ENCODE measurements at regions not wholly inside any gene's neighbourhood (a gene's known extent, or its start where the extent isn't known, plus 50 kb on each side); places are given as distances from the start of the nearest gene placed in this dataset.

DNA sequence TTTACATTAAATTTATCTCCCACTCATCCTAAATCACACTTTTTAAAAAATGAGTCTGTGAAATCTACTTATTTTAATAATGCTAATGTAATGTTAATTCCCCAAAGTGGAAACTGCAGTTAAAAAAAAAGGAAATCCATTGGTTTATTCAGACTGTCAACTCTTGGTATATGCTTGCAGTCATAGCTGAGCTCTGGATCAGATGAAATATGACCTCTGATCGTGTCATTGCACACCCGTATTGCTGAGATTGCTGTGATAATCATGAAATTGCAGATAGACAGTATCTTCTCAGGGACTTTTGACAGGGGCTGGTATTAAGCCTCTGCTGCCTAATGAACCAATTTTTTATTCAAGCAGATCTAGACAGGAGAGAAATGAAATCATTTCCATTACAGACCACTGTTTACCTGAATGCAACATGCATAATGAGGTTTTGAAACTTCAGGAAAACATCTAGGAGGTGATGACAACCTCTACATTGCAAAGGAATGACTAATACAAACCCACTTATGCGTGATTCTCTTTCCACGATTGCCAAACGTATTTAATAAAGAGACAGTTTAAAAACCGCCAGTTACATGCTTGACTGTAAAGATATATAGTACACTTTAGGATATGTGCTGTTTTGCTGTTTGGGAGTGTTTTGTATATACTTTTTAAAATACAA is 138.3 kb upstream of the PUDP start:
- no peaks in the 10 kb centered on the region for H3K27me3 ChIP-seq (ENCODE audit: insufficient read depth, low read length)
- H4K20me1 ChIP-seq (ENCODE audit: insufficient read depth, low read length), result no peaks in the 10 kb centered on the region
- no peak overlapping the region for H3K4me2 ChIP-seq (ENCODE audit: low read length)
- H3K36me3 ChIP-seq (ENCODE audit: insufficient read depth, low read length), result no peaks in the 10 kb centered on the region
- no peaks in the 10 kb centered on the region for H3K9me2 ChIP-seq (ENCODE audit: low read depth, low read length)
- H3K79me2 ChIP-seq (ENCODE audit: insufficient read depth, low read length), result no peaks in the 10 kb centered on the region
- H3K9ac ChIP-seq (ENCODE audit: low read length), result no peak overlapping the region
- H3K27ac ChIP-seq (ENCODE audit: low read depth, low read length, poor library complexity, severe bottlenecking), result no peak overlapping the region
- TF ChIP-seq EZH2 (IDR thresholded peaks at IDR 0.05; ENCODE audit: borderline replicate concordance, low read length) (no peak), CTCF (IDR thresholded peaks at IDR 0.05; ENCODE audit: low read length) (no peak)
- no peaks in the 10 kb centered on the region for H3K9me3 ChIP-seq (ENCODE audit: low read length)
- H3K4me1 ChIP-seq (ENCODE audit: insufficient read depth, low read length, severe bottlenecking), result no peaks in the 10 kb centered on the region
- H3K4me3 ChIP-seq (ENCODE audit: low read depth, low read length, poor library complexity, severe bottlenecking), result no peak overlapping the region
- no peaks in the 10 kb centered on the region for H3F3A ChIP-seq (ENCODE audit: insufficient read depth, low read length)
- H2AFZ ChIP-seq (ENCODE audit: low read length), result no peak overlapping the region

DNA sequence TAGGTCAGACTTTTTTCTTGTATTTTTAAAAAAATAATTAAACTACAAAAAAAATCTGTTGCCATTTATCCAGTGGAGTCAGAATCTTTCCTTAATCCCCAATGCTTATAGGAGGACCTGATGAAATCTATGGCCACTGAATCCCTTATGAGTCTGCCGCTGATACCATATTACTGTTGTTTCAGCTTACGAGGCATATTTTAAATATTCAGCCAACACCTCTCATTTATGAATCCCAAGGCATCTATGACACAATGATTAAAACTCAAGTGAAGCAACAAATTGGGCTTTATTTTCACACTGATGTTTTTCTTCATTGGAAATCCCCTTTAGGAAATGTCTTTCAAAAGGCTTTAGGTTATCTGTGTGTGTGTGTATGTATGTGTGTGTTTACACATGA is 137.8 kb upstream of the PUDP start:
- no peaks in the 10 kb centered on the region for H3K27me3 ChIP-seq (ENCODE audit: insufficient read depth, low read length)
- H3K4me1 ChIP-seq (ENCODE audit: insufficient read depth, low read length, severe bottlenecking), result no peaks in the 10 kb centered on the region
- no peak overlapping the region for H3K27ac ChIP-seq (ENCODE audit: low read depth, low read length, poor library complexity, severe bottlenecking)
- H3K4me3 ChIP-seq (ENCODE audit: low read depth, low read length, poor library complexity, severe bottlenecking), result no peak overlapping the region
- H3K4me2 ChIP-seq (ENCODE audit: low read length), result no peak overlapping the region
- H3K9me2 ChIP-seq (ENCODE audit: low read depth, low read length), result no peaks in the 10 kb centered on the region
- TF ChIP-seq EZH2 (IDR thresholded peaks at IDR 0.05; ENCODE audit: borderline replicate concordance, low read length) (no peak), CTCF (IDR thresholded peaks at IDR 0.05; ENCODE audit: low read length) (no peak)
- no peaks in the 10 kb centered on the region for H4K20me1 ChIP-seq (ENCODE audit: insufficient read depth, low read length)
- no peak overlapping the region for H2AFZ ChIP-seq (ENCODE audit: low read length)
- H3F3A ChIP-seq (ENCODE audit: insufficient read depth, low read length), result no peaks in the 10 kb centered on the region
- no peaks in the 10 kb centered on the region for H3K9me3 ChIP-seq (ENCODE audit: low read length)
- no peaks in the 10 kb centered on the region for H3K36me3 ChIP-seq (ENCODE audit: insufficient read depth, low read length)
- no peaks in the 10 kb centered on the region for H3K79me2 ChIP-seq (ENCODE audit: insufficient read depth, low read length)
- no peak overlapping the region for H3K9ac ChIP-seq (ENCODE audit: low read length)

- TF ChIP-seq EZH2 (IDR thresholded peaks at IDR 0.05; ENCODE audit: borderline replicate concordance, low read length) (no peak), CTCF (IDR thresholded peaks at IDR 0.05; ENCODE audit: low read length) (no peak)
- no peaks in the 10 kb centered on the region for H3K9me3 ChIP-seq (ENCODE audit: low read length)
- no peak overlapping the region for H3K9ac ChIP-seq (ENCODE audit: low read length)
- no peaks in the 10 kb centered on the region for H3K9me2 ChIP-seq (ENCODE audit: low read depth, low read length)
- no peak overlapping the region for H2AFZ ChIP-seq (ENCODE audit: low read length)
- no peaks in the 10 kb centered on the region for H3K4me1 ChIP-seq (ENCODE audit: insufficient read depth, low read length, severe bottlenecking)
- no peak overlapping the region for H3K27ac ChIP-seq (ENCODE audit: low read depth, low read length, poor library complexity, severe bottlenecking)
- no peaks in the 10 kb centered on the region for H3K36me3 ChIP-seq (ENCODE audit: insufficient read depth, low read length)
- H3K4me3 ChIP-seq (ENCODE audit: low read depth, low read length, poor library complexity, severe bottlenecking), result no peak overlapping the region
- no peaks in the 10 kb centered on the region for H3F3A ChIP-seq (ENCODE audit: insufficient read depth, low read length)
- H4K20me1 ChIP-seq (ENCODE audit: insufficient read depth, low read length), result no peaks in the 10 kb centered on the region
- no peak overlapping the region for H3K4me2 ChIP-seq (ENCODE audit: low read length)
- no peaks in the 10 kb centered on the region for H3K27me3 ChIP-seq (ENCODE audit: insufficient read depth, low read length)
- H3K79me2 ChIP-seq (ENCODE audit: insufficient read depth, low read length), result no peaks in the 10 kb centered on the region
Observed at GRCh38 chrX:7283741-7284140, 135.8 kb upstream of the PUDP start.
